HG02678 (cell line): ENCODE measurements at regions not wholly inside any gene's neighbourhood (a gene's known extent, or its start where the extent isn't known, plus 50 kb on each side); places are given as distances from the start of the nearest gene placed in this dataset.

ENCODE experiments used
- ATAC-seq: cut with Tn5 transposase; IDR thresholded peaks from one replicate; pipeline ENCODE4 v1.9.1; 2021; ENCODE audit warnings: mild to moderate bottlenecking, moderate library complexity; ENCODE audit not compliant: unreplicated experiment

- ATAC-seq: no peak
Measured at GRCh38 chr2:107361751-107362381, 464.8 kb upstream of the RGPD4 start.

GRCh38 chr2:107362993-107363392 lies 463.7 kb upstream of the RGPD4 start:
- no peak for ATAC-seq

- no peak for ATAC-seq
Measured at GRCh38 chr2:107363806-107364205, 462.9 kb upstream of the RGPD4 start.

- no peak for ATAC-seq
Measured at GRCh38 chr2:107364361-107364950, 462.2 kb upstream of the RGPD4 start.

- ATAC-seq: no peak
Measured at GRCh38 chr2:107374249-107374648, 452.4 kb upstream of the RGPD4 start.

- ATAC-seq: no peak
Measured at GRCh38 chr2:107376909-107377308, 449.8 kb upstream of the RGPD4 start.

- ATAC-seq: no peak
Measured at GRCh38 chr2:107380912-107381311, 445.8 kb upstream of the RGPD4 start.

- ATAC-seq: no peak
Measured at GRCh38 chr2:107383691-107384090, 443.0 kb upstream of the RGPD4 start.

- ATAC-seq: no peak
Measured at GRCh38 chr2:107384422-107384821, 442.3 kb upstream of the RGPD4 start.

- ATAC-seq: no peak
Measured at GRCh38 chr2:107385921-107386320, 440.8 kb upstream of the RGPD4 start.

GRCh38 chr2:107392241-107392704 lies 434.4 kb upstream of the RGPD4 start:
- no peak for ATAC-seq

GRCh38 chr2:107393516-107393915 lies 433.2 kb upstream of the RGPD4 start:
- ATAC-seq: no peak

GRCh38 chr2:107398683-107399082 lies 428.0 kb upstream of the RGPD4 start:
- ATAC-seq: no peak

GRCh38 chr2:107402330-107402729 lies 424.4 kb upstream of the RGPD4 start:
- no peak for ATAC-seq

GRCh38 chr2:107405261-107405660 lies 421.4 kb upstream of the RGPD4 start:
- ATAC-seq: no peak

- ATAC-seq: no peak
Measured at GRCh38 chr2:107407017-107407416, 419.7 kb upstream of the RGPD4 start.

- no peak for ATAC-seq
Measured at GRCh38 chr2:107407974-107408373, 418.7 kb upstream of the RGPD4 start.

GRCh38 chr2:107411267-107411666 lies 415.4 kb upstream of the RGPD4 start:
- ATAC-seq: no peak

- no peak for ATAC-seq
Measured at GRCh38 chr2:107412209-107412904, 414.3 kb upstream of the RGPD4 start.

GRCh38 chr2:107412981-107413380 lies 413.7 kb upstream of the RGPD4 start:
- ATAC-seq: no peak

- no peak for ATAC-seq
Measured at GRCh38 chr2:107414376-107414775, 412.3 kb upstream of the RGPD4 start.

- ATAC-seq: no peak
Measured at GRCh38 chr2:107418708-107419107, 408.0 kb upstream of the RGPD4 start.
